ENCODE measurements at regions not wholly inside any gene's neighbourhood (a gene's known extent, or its start where the extent isn't known, plus 50 kb on each side); places are given as distances from the start of the nearest gene placed in this dataset.

DNA sequence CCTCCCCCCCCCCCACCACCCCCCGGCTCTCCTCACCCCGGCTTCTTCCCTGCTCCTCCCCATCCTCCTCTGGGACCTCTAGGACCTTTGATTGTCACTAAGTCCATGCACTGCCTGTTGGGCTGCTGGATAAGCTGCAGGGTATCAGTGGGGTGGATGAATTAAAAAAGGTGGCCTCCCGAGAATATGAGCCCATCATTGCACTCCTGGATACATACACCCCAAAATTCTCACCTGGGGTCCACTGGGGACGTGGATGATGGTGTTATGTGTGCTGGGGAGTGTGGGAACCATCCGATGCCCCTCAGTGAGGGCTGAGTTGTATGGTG, 88.8 kb downstream of the IRF8 start:
- TF ChIP-seq CTCF (IDR thresholded peaks at IDR 0.05) (no peak), POLR2A (IDR thresholded peaks at IDR 0.05) (no peak)

All from testis (tissue), 2 donors.